GM23338 (cell line): ENCODE measurements at regions not wholly inside any gene's neighbourhood (a gene's known extent, or its start where the extent isn't known, plus 50 kb on each side); places are given as distances from the start of the nearest gene placed in this dataset.
"Not testable (repeated sequence)": the region's sequence is repeated elsewhere in the genome, so short reads cannot be mapped to it uniquely, and the experiment has no call there.

Experiments
- CREB1 ChIP-seq: fragments of 250-450 bp; sonication (Bioruptor Pico); IDR thresholded peaks from 2 replicates; pipeline ENCODE4 v1.5.0; 2020; ENCODE audit warnings: low read depth, mild to moderate bottlenecking, moderate library complexity
- CTCF ChIP-seq, 2 experiments: fragments of 200-600 bp in 1 of 2; sonication (generic) in 1 of 2; conservative IDR thresholded peaks; 2 replicates each; pipeline versions ENCODE4 v1.5.1 to v1.6.1; 2016 to 2017; ENCODE audit warnings: antibody characterized with exemption in 2 of 2, low read depth in 2 of 2, mild to moderate bottlenecking in 2 of 2, moderate library complexity in 1 of 2
- EZH2 ChIP-seq: fragments of 200-600 bp; sonication (generic); IDR thresholded peaks from one replicate; pipeline ENCODE4 v1.8.0; 2017; ENCODE audit warnings: antibody characterized with exemption, mild to moderate bottlenecking, low read depth; ENCODE audit not compliant: unreplicated experiment
- EZH2phosphoT487 ChIP-seq: fragments of 200-600 bp; sonication (generic); IDR thresholded peaks from one replicate; pipeline ENCODE4 v1.8.1; 2018; ENCODE audit warnings: antibody characterized with exemption; ENCODE audit not compliant: unreplicated experiment
- JUNB ChIP-seq: IDR thresholded peaks from one replicate; pipeline ENCODE4 v1.6.1; 2016; ENCODE audit warnings: antibody characterized with exemption; ENCODE audit not compliant: unreplicated experiment
- NANOG ChIP-seq: IDR thresholded peaks from 2 replicates; pipeline ENCODE4 v1.6.1; 2016; ENCODE audit warnings: antibody characterized with exemption, borderline replicate concordance
- POLR2AphosphoS5 ChIP-seq: IDR thresholded peaks from 2 replicates; pipeline ENCODE4 v1.6.1; 2016; ENCODE audit warnings: antibody characterized with exemption, low read depth
- REST ChIP-seq: IDR thresholded peaks from one replicate; pipeline ENCODE4 v1.6.1; 2018; ENCODE audit warnings: antibody characterized with exemption; ENCODE audit not compliant: unreplicated experiment
- STAT1 ChIP-seq: IDR thresholded peaks from one replicate; pipeline ENCODE4 v1.6.1; 2016; ENCODE audit warnings: antibody characterized with exemption; ENCODE audit not compliant: unreplicated experiment
- ZNF114 ChIP-seq: fragments of 250-450 bp; sonication (Bioruptor Pico); IDR thresholded peaks from 2 replicates; pipeline ENCODE4 v1.5.0; 2020; ENCODE audit warnings: mild to moderate bottlenecking, moderate library complexity
- ZNF331 ChIP-seq: fragments of 250-450 bp; sonication (Bioruptor Pico); IDR thresholded peaks from 2 replicates; pipeline ENCODE4 v1.5.0; 2020; ENCODE audit warnings: low read depth, mild to moderate bottlenecking, moderate library complexity
- TF ChIP-seq, protein P1 (sequence below): IDR thresholded peaks from 2 replicates; pipeline ENCODE4 v1.6.1; 2016; ENCODE audit warnings: antibody characterized with exemption

DNA sequence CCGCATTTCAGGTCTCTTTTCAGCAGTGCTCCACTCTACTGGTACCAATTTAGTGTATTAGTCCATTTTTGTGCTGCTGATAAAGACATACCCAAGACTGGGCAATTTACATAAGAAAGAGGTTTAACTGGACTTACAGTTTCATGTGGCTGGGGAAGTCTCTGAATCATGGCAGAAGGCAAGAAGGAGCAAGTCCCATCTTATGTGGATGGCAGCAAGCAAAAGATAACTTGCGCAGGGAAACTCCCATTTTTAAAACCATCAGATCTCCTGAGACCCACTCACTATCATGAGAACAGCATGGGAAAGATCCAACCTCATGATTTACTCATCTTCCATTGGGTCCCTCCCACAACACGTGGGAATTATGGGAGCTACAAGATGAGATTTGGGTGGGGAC lies 231.0 kb upstream of the TNC start:
- TF ChIP-seq CREB1; CTCF (conservative IDR thresholded peaks at IDR 0.05; ENCODE audit: low read depth in 2 of 2); EZH2phosphoT487; EZH2; POLR2AphosphoS5; REST; ZNF331 (CRISPR knock-in tag); JUNB; NANOG; STAT1; ZNF114: not testable (repeated sequence)
- TF ChIP-seq, protein P1, sequence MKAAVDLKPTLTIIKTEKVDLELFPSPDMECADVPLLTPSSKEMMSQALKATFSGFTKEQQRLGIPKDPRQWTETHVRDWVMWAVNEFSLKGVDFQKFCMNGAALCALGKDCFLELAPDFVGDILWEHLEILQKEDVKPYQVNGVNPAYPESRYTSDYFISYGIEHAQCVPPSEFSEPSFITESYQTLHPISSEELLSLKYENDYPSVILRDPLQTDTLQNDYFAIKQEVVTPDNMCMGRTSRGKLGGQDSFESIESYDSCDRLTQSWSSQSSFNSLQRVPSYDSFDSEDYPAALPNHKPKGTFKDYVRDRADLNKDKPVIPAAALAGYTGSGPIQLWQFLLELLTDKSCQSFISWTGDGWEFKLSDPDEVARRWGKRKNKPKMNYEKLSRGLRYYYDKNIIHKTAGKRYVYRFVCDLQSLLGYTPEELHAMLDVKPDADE: not testable (repeated sequence)
